GM18519 (cell line): ENCODE measurements at regions not wholly inside any gene's neighbourhood (a gene's known extent, or its start where the extent isn't known, plus 50 kb on each side); places are given as distances from the start of the nearest gene placed in this dataset.
A peak's percentile ranks its signal among the peaks of the same experiment; 100 is the strongest.

ENCODE experiments used
- ATAC-seq: cut with Tn5 transposase; IDR thresholded peaks from one replicate; pipeline ENCODE4 v1.9.1; 2021; ENCODE audit warnings: mild to moderate bottlenecking, moderate library complexity; ENCODE audit not compliant: unreplicated experiment, low FRiP score

- ATAC-seq, result no peak
These were observed 98.5 kb upstream of the RUNX3 start for GRCh38 chr1:25028587-25028906.

GRCh38 chr1:25027822-25028586 is 97.9 kb upstream of the RUNX3 start:
- ATAC-seq, result no peak

- no peak for ATAC-seq
These were observed 96.8 kb upstream of the RUNX3 start for GRCh38 chr1:25026730-25027450.

GRCh38 chr1:25026304-25026703 is 96.2 kb upstream of the RUNX3 start:
- no peak for ATAC-seq

- no peak for ATAC-seq
These were observed 94.7 kb upstream of the RUNX3 start for GRCh38 chr1:25024615-25025350.

GRCh38 chr1:25023826-25024225 is 93.8 kb upstream of the RUNX3 start:
- no peak for ATAC-seq

GRCh38 chr1:25023190-25023578 is 93.1 kb upstream of the RUNX3 start:
- ATAC-seq, result no peak

- peak; percentile 74 for ATAC-seq
These were observed 92.5 kb upstream of the RUNX3 start for GRCh38 chr1:25022361-25023189.

- no peak for ATAC-seq
These were observed 91.6 kb upstream of the RUNX3 start for GRCh38 chr1:25021591-25022215.

GRCh38 chr1:25020851-25021590 is 90.9 kb upstream of the RUNX3 start:
- no peak for ATAC-seq

GRCh38 chr1:25020173-25020845 is 90.2 kb upstream of the RUNX3 start:
- ATAC-seq, result no peak

GRCh38 chr1:25019337-25020172 is 89.5 kb upstream of the RUNX3 start:
- no peak for ATAC-seq

- no peak for ATAC-seq
These were observed 88.9 kb upstream of the RUNX3 start for GRCh38 chr1:25018943-25019336.

GRCh38 chr1:25018110-25018735 is 88.1 kb upstream of the RUNX3 start:
- ATAC-seq, result no peak

- ATAC-seq, result no peak
These were observed 87.5 kb upstream of the RUNX3 start for GRCh38 chr1:25017436-25018109.

- no peak for ATAC-seq
These were observed 83.2 kb upstream of the RUNX3 start for GRCh38 chr1:25012966-25013962.
